Activated T-helper 1 cell treated with anti-CD3 and anti-CD28 coated beads, Interleukin-12 subunit alpha, Interleukin-12 subunit beta, Interleukin-2, Interleukin-4 antibody, amounts not matched to agents 30 ng/mL and 10 ng/mL and 1 ng/mL, durations not matched to agents 14 hours and 24 hours and 36 hours (primary cell): ENCODE measurements at regions not wholly inside any gene's neighbourhood (a gene's known extent, or its start where the extent isn't known, plus 50 kb on each side); places are given as distances from the start of the nearest gene placed in this dataset.

Experiments
- DNase-seq: peaks from one replicate; pipeline ENCODE4 v3.0.0; 2021; ENCODE audit warnings: low spot score
- H3K27ac Mint-ChIP-seq: one replicate; pipeline ENCODE4 v1.8.0; 2021; ENCODE audit warnings: mild to moderate bottlenecking, mixed read lengths
- H3K27me3 Mint-ChIP-seq: one replicate; pipeline ENCODE4 v1.8.0; 2022; ENCODE audit warnings: mild to moderate bottlenecking, moderate library complexity, mixed read lengths; ENCODE audit not compliant: insufficient read depth
- H3K36me3 Mint-ChIP-seq: one replicate; pipeline ENCODE4 v1.8.0; 2021; ENCODE audit warnings: low read depth, mixed read lengths
- H3K4me1 Mint-ChIP-seq: one replicate; pipeline ENCODE4 v1.8.0; 2021; ENCODE audit warnings: low read depth, mixed read lengths
- H3K4me3 Mint-ChIP-seq: one replicate; pipeline ENCODE4 v1.8.0; 2021; ENCODE audit warnings: mild to moderate bottlenecking, moderate library complexity, mixed read lengths
- H3K9me3 Mint-ChIP-seq: one replicate; pipeline ENCODE4 v1.8.0; 2021; ENCODE audit warnings: mixed read lengths
- intact Hi-C: fragments of 100-400 bp; cut with micrococcal nuclease; formaldehyde crosslinking; loops from one replicate; pipeline ENCODE4 v1.15.1; 2024

DNA sequence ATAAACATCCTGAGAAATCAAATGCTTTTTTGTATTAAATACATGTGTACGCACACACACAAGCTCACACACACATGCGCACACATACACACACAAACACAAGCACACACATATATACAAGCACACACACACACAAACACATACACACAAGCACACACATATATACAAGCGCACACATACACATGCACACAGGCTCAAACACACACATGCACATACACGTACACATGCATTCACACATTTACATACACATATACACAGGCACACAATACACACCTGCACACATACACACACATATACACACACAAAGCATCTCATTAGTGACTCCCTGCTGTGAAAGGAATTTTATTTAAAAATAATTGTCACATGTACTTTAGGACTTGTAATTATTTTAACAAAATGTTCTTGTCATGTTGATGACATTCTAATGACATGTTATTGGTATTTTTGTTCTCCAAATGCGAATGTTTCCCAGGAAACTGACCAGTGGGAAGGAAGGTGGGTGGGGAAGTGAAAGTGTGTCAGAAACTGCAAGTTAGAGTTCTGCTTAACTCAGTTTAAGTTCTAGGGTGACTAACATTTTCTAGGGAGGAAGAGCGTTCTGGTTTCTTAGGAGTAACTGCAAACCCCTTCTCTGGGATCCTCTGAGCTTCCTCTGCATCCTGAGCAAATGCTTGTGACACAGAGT lies 113.9 kb upstream of the ZNF217 start:
- intact Hi-C loops = loop anchor here (1.0 to 5.0 kb wide), 19 partner anchors 14 to 630 kb away; partner anchors contain the start of gene PFDN4

DNA sequence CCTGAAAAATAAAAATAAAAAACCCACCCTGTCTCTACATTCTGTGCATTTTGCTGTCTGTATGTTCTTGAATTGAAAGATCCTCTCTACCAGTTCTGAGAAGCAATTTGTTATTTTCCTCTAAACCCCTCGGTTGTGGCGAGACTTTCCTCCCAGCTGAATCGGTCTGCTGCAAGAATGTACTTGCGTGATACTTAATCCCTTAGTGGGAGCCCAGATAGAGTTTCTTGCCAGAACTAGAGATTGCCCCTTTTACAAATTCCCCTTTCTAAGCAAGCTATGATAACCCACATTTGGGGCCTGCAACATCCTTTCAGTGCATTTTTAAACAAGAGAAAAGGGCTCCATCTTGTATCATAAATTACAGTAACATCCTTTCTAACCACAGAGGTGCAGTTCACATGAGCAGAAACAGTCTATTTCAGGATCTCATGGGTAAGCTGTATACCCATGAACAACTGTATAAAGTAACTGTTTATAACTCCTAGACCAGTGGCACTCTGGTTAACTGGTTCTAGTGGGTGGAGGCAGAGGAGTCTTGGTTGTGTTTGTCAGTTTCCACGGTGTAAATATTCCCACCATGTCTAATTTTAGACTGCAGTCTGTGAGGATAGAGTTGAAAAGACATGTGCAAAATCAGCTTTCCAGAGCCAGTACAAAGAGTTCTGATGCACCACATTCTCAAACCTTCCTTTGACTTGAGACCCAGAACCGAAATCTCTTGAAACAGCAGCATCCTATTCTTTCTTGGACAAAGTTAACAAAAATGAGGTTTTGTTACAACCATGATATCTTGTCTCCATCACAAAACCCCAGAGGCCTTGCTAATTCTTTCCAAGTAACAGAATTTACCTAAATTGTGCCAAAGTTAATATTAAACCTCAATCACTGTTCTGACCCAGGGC lies 113.1 kb upstream of the ZNF217 start:
- H3K4me1 Mint-ChIP-seq = peaks cover 39% of the 10 kb centered on the region
- peak overlapping the region; percentile 98 for H3K27ac Mint-ChIP-seq

More for the DNA sequence above, 113.9 kb upstream of the ZNF217 start:
- Mint-ChIP-seq H3K4me3 (peak overlapping the region; percentile 61), H3K9me3 (no peaks in the 10 kb centered on the region), H3K36me3 (no peaks in the 10 kb centered on the region), H3K27me3 (no peaks in the 10 kb centered on the region), H3K4me1 (peaks cover 39% of the 10 kb centered on the region), H3K27ac (peak overlapping the region; percentile 98)
- no peak for DNase-seq

DNA sequence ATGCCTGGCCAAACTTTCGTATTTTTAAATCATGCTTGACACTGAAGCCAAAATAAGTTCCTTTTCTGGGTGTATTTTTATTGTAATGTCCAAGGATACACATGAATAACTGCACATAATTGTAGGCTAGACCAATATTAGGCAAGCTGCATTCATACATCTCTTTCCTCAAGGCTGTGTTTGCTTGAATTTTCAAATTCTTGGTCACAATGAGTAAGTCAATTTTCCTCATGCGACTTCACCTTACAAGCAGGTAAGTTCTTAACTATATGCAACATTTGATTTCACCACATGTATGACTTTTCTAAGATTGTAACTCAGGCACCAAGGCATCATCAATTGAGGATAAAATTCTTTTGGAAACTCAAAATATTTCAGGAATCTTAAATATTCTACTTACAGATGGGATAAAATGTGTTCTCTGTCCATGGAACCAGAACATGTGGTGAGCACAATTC lies 112.4 kb upstream of the ZNF217 start:
- peak overlapping the region; percentile 61 for H3K4me3 Mint-ChIP-seq
- H3K9me3 Mint-ChIP-seq = no peaks in the 10 kb centered on the region
- DNase-seq = no peak
- intact Hi-C loops = loop anchor here (2.0 to 5.0 kb wide), 5 partner anchors 35 to 629 kb away; partner anchors contain the start of gene PFDN4
- no peaks in the 10 kb centered on the region for H3K27me3 Mint-ChIP-seq
- peak overlapping the region; percentile 98 for H3K27ac Mint-ChIP-seq
- peaks cover 42% of the 10 kb centered on the region for H3K4me1 Mint-ChIP-seq
- H3K36me3 Mint-ChIP-seq = no peaks in the 10 kb centered on the region

More for the DNA sequence above, 113.1 kb upstream of the ZNF217 start:
- Mint-ChIP-seq H3K27me3 (no peaks in the 10 kb centered on the region), H3K36me3 (no peaks in the 10 kb centered on the region), H3K9me3 (no peaks in the 10 kb centered on the region), H3K4me3 (peak overlapping the region; percentile 61)
- intact Hi-C loops = loop anchor here (1.0 to 5.0 kb wide), 7 partner anchors 17 to 629 kb away; partner anchors contain the start of gene PFDN4
- peak; percentile 38 for DNase-seq

DNA sequence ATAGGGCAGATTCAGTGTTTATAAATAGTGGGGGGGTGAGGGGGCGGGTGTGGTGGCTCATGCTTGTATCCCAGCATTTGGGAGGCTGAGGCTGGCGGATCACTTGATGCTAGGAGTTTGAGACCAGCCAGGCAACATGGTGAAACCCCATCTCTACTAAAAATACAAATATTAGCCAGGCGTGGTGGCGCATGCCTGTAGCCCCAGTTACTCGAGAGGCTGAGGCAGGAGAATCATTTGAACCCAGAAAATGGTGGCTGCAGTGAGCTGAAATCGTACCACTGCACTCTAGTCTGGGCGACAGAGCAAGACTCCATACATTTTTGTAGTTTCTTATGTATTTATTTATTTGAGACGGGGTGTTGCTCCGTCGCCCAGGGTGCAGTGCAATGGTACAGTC lies 109.0 kb upstream of the ZNF217 start:
- no peak for DNase-seq
- Mint-ChIP-seq H3K27ac (no peak overlapping the region), H3K27me3 (no peaks in the 10 kb centered on the region), H3K9me3 (no peaks in the 10 kb centered on the region), H3K4me3 (no peak overlapping the region), H3K4me1 (peaks cover 34% of the 10 kb centered on the region), H3K36me3 (no peaks in the 10 kb centered on the region)
- intact Hi-C loops = no loop called here

DNA sequence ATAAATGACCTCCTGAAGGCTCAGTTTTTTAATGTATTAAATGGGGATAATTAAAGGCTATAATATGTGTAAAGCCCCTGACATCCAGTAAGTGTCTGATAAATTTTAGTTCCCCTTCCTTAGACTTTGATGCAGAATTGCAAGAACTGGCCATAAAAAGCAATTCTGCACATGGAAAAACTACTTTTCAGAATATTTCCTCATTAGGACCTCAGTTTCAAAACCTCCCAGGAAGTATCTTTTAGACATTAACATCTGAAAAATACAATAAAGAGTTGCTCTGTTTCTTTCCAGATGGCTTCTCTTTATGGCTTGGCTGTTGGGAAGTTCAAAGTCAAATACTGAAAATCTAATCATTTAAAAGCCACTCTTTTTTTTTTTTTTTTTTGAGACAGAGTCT lies 106.3 kb upstream of the ZNF217 start:
- intact Hi-C loops = no loop called here
- Mint-ChIP-seq H3K9me3 (no peaks in the 10 kb centered on the region), H3K4me1 (peaks cover 22% of the 10 kb centered on the region), H3K36me3 (no peaks in the 10 kb centered on the region), H3K27me3 (no peaks in the 10 kb centered on the region), H3K4me3 (no peak overlapping the region), H3K27ac (no peak overlapping the region)
- DNase-seq = no peak

DNA sequence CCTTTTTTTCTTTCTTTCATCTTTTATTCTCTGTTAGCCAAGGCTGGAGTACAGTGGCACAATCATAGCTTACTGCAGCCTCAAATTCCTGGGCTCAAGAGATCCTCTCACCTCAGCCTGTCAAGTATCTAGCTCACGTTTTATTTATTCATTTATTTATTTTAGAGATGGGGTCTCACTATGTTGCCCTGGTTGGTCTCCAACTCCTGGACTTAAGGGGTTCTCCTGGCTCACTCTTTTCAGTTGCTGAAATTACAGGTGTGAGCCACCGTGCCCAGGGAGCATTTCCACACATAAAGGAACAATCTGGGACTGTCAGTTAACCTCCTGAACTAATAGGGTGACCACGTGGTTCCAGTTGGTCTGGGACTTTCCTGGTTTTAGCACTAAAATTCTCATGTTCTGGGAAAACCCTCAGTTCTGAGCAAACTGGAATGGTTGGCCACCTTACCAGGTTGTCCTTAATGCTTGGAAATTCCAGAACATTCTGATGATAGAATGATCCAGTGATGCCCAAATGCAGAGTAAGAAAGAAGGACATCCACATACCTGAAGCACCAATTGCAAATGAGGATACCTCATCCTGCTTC lies 105.5 kb upstream of the ZNF217 start:
- Mint-ChIP-seq H3K4me3 (no peak overlapping the region), H3K27ac (no peak overlapping the region), H3K36me3 (no peaks in the 10 kb centered on the region), H3K4me1 (peaks cover 22% of the 10 kb centered on the region), H3K27me3 (no peaks in the 10 kb centered on the region), H3K9me3 (no peaks in the 10 kb centered on the region)
- intact Hi-C loops = no loop called here
- DNase-seq = no peak

DNA sequence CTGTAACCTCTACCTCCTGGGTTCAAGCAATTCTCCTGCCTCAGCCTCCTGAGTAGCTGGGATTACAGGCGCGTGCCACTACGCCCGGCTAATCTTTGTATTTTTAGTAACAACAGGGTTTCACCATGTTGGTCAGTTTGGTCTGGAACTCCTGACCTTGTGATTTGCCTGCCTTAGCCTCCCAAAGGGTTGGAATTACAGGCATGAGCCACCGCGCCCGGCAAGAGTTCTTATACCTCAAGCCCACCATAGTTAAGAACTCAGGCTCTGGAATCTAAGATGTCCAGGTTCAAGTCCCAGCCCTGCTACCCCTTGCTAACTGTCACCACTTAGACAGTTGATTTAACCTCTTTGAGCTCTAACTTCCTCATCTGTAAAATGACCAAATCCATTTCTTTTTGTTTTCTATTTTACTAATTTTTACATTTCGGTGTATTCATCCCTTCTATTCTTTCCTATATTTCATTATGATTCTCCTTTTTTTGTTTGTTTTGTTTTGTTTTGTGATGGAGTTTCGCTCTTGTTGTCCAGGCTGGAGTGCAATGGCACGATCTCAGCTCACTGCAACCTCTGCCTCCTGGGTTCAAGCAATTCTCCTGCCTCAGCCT lies 104.8 kb upstream of the ZNF217 start:
- no peak overlapping the region for H3K4me3 Mint-ChIP-seq
- DNase-seq = no peak
- H3K36me3 Mint-ChIP-seq = no peaks in the 10 kb centered on the region
- intact Hi-C loops = no loop called here
- no peaks in the 10 kb centered on the region for H3K27me3 Mint-ChIP-seq
- no peaks in the 10 kb centered on the region for H3K9me3 Mint-ChIP-seq
- H3K27ac Mint-ChIP-seq = no peak overlapping the region
- peaks cover 23% of the 10 kb centered on the region for H3K4me1 Mint-ChIP-seq

DNA sequence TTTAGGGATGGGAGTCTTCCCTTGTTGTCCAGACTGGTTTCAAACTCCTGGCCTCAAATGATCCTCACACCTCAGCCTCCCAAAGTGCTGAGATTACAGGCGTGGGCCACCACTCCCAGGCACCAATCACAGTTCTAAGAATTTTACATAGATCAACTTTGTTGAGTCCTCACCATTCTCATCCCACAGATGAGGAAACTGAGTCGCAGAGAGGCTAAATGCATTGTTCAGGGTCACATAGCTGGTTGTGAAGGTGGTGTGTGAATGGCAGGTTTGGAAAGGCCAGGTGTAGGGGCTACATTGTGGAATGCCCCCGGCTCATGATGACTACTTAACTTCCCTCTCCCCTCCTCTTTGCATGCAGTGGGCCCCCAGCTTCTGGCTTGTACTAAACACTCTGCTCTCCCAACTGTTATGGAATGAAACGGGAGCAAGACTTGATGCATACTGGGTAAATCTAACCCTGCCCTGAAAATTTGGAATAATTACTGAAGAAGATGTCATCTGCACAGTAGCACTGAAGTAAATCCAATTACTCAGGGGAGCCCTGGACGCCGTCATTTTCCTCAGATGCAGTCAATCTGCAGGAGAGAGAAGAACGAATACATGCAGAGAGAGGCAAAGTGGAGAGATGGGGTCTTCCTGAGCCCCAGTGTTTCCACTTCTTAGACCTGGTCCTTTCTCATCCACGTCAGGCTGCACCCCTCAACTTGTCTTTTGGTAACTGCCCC lies 102.3 kb upstream of the ZNF217 start:
- Mint-ChIP-seq H3K4me1 (peaks cover 45% of the 10 kb centered on the region), H3K4me3 (no peak overlapping the region), H3K27me3 (no peaks in the 10 kb centered on the region), H3K27ac (no peak overlapping the region), H3K36me3 (no peaks in the 10 kb centered on the region), H3K9me3 (no peaks in the 10 kb centered on the region)
- no peak for DNase-seq
- intact Hi-C loops = no loop called here

DNA sequence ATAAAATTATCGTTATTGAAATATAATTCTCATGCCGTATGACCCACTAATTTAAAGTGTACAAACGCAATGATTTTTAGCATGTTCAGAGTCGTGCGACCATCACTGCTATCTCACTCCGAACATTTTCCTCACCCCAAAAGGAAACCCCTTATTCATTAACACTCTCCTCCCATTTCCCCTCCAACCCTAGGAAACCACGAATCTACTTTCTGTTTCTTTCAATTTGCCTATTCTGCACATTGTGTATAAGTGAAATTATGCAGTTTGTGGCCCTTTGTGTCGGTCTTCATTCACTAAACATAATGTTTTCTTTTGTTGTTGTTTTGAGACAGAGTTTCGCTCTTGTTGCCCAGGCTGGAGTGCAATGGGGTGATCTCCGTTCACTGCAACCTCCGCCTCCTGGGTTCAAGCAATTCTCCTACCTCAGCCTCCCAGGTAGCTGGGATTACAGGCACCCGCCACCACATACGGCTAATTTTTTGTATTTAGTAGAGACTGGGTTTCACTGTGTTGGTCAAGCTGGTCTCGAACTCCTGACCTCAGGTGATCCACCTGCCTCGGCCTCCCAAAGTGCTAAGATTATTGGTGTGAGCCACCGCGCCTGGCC lies 99.7 kb upstream of the ZNF217 start:
- peaks cover 42% of the 10 kb centered on the region for H3K4me1 Mint-ChIP-seq
- no peak for DNase-seq
- H3K9me3 Mint-ChIP-seq = no peaks in the 10 kb centered on the region
- peak overlapping the region; percentile 1 for H3K4me3 Mint-ChIP-seq
- H3K36me3 Mint-ChIP-seq = no peaks in the 10 kb centered on the region
- H3K27me3 Mint-ChIP-seq = no peaks in the 10 kb centered on the region
- intact Hi-C loops = no loop called here
- no peak overlapping the region for H3K27ac Mint-ChIP-seq

DNA sequence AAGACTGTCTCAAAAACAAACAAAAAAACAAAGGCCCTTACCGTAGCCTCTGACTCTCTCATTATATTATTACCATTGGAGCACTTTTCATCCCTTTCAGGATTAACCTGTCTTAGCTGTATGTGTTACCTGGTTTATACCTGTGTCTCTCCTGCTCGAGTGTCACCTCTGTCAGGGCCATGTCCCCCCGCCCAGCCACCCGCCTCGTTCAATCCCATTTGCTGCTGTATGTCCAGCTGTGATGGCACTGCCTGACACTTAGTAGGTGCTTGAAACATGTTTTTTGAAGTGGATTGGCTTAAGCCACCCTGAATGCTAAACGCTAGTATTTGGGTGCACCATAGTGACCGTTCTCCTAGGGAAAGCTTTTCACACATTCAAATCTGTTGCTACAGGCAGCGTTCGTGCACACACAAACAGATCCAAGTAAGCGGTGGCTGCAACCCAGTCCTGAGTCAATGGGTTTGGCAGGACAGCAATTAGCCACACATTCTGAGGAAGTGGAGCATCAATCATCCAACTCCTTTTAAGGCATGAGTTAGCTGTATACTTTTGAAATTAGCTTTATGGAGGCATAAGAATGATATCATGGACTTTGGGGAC lies 98.9 kb upstream of the ZNF217 start:
- H3K27me3 Mint-ChIP-seq = no peaks in the 10 kb centered on the region
- H3K27ac Mint-ChIP-seq = no peak overlapping the region
- no peak for DNase-seq
- intact Hi-C loops = no loop called here
- no peak overlapping the region for H3K4me3 Mint-ChIP-seq
- peaks cover 42% of the 10 kb centered on the region for H3K4me1 Mint-ChIP-seq
- no peaks in the 10 kb centered on the region for H3K9me3 Mint-ChIP-seq
- H3K36me3 Mint-ChIP-seq = no peaks in the 10 kb centered on the region

DNA sequence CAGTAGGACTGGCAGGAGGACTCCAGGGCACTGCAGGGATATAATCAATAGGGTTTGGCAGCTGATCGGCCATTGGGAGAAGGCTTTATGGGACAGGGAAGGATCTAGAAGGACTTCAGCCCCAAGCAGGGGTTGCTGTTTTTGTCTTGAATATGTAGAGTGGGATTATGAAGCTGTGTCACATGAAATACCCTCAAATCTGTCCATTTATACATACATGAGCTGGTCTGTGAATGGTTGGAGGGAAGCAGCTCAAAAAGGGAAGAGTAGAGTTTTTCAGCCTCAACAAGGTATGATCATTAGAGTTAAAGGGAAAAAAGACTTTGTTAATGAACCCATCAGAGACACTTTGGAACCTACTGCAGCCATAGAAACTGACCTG lies 98.2 kb upstream of the ZNF217 start:
- intact Hi-C loops = no loop called here
- Mint-ChIP-seq H3K4me3 (no peak overlapping the region), H3K9me3 (no peaks in the 10 kb centered on the region), H3K4me1 (peaks cover 42% of the 10 kb centered on the region), H3K27ac (no peak overlapping the region), H3K36me3 (no peaks in the 10 kb centered on the region), H3K27me3 (no peaks in the 10 kb centered on the region)
- no peak for DNase-seq
